HG03196 (cell line): ENCODE measurements at regions not wholly inside any gene's neighbourhood (a gene's known extent, or its start where the extent isn't known, plus 50 kb on each side); places are given as distances from the start of the nearest gene placed in this dataset.
"Not testable (repeated sequence)": the region's sequence is repeated elsewhere in the genome, so short reads cannot be mapped to it uniquely, and the experiment has no call there.

ENCODE experiments used
- ATAC-seq: cut with Tn5 transposase; IDR thresholded peaks from one replicate; pipeline ENCODE4 v1.9.1; 2021; ENCODE audit not compliant: unreplicated experiment

DNA sequence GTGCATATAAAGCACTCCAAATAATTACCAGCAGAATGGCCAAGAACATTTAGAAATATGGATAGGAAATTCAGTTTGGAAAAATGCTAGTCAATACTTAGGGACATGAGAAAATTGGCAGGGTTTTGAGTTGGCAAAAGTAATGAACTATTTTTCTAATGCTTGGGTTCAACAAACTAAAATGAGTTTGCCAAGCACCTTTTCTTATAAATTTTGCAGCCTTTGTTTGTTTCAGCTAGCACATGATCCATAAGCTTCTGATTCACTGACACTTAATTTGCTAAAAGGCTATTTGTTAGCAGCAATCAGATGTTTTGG is 324.8 kb downstream of the QKI start:
- ATAC-seq: no peak

DNA sequence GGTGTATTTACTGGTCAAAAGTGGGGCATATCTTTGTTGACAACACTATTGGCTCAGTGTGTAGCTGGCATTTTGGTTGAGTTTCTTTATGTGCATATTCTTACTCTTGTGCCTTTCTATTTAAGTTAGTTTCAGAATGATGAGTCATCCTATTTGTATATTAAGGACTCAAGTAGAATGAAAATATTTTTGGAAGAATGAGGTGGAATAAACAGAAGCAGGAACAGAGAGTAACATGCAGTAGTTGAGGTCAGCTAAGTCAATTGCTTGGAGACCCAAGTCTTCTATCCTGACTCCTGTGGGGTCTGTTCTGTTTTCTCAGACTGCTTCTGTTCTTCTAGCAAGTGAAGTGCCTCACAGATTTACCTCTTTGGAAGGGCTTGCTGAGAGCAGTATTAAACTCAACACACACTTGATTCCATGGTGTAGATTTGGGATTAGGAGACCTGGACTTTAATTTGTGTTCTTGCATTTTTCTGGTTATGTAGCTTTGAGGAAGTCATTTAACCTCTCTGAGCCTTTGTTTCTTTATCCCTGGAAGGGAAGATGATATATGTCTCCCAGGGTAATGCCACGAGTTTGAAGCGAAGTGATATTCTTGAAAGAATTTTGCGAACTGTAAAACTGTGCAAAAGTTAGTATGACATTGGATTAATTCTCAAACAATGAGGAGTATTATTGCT is 324.3 kb downstream of the QKI start:
- ATAC-seq: no peak

GRCh38 chr6:163738304-163738703 is 323.8 kb downstream of the QKI start:
- no peak for ATAC-seq

DNA sequence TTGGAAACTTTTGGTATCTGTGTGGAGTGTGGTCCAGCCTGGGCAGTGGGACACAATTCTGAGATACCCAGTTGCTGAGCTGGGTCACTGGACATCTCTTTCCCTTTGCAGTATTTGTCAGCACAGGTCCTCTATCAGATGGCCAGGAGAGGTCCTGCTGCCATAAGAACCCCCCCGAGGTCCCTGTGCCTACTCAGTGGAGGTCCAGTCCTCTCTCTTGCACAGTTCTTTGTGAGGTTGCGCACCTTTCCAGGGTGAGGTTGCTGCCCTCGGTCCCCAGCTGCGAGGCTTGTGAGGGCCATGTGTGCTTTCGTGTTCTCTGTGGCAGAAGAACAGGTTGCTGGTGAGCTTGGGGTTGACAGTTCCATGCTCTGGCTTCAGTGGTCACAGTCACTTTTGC is 320.6 kb downstream of the QKI start:
- ATAC-seq: no peak

DNA sequence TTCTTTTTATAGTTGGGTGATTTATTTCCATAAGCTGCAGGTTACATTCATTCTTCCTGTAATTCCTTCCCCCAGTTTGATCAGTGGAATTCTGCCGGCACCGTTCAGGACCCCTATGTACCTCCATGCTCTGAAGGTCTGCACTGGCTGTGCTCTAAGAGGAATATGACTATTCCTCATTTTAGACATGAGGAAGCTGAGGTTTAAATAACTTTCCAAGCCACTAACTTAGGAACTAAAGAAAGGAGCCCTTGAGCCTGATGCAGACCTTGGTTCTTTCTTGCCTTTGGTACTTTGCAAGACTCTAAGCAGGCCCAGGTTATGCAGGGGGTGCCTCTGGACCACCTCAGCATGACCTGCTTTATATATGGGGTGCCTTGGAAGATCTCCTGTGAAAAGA is 318.5 kb downstream of the QKI start:
- ATAC-seq: no peak

DNA sequence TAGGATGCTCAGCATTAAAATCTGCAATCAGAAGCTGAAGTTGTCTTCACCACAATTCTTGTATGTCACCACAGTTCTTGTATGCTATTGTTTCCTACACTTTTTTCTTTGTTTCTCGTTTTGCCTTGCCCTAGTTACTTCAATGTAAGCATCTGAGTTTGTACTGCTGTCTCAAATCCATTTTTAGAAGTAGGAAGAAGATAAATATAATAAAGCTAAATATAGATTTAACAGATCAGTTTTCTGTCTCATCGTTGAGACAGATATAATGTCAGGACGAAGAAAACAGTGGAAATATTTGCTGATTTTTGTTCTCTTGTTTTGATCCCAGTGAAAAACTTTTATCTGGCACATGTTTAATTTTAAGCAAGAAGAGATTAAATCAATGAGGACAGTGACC is 318.0 kb downstream of the QKI start:
- no peak for ATAC-seq

DNA sequence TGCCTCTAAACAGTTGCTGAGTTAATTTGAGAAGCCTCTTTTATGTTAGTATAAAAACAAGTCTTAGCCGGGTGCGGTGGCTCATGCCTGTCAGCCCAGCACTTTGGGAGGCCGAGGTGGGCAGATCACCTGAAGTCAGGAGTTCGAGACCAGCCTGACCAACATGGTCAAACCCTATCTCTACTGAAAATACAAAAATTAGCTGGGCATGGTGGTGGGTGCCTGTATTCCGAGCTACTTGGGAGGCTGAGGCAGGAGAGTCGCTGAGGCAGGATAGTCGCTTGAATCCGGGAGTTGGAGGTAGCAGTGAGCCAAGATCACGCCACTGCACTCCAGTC is 317.5 kb downstream of the QKI start:
- ATAC-seq: not testable (repeated sequence)

GRCh38 chr6:163731215-163732013 is 316.9 kb downstream of the QKI start:
- ATAC-seq: no peak

DNA sequence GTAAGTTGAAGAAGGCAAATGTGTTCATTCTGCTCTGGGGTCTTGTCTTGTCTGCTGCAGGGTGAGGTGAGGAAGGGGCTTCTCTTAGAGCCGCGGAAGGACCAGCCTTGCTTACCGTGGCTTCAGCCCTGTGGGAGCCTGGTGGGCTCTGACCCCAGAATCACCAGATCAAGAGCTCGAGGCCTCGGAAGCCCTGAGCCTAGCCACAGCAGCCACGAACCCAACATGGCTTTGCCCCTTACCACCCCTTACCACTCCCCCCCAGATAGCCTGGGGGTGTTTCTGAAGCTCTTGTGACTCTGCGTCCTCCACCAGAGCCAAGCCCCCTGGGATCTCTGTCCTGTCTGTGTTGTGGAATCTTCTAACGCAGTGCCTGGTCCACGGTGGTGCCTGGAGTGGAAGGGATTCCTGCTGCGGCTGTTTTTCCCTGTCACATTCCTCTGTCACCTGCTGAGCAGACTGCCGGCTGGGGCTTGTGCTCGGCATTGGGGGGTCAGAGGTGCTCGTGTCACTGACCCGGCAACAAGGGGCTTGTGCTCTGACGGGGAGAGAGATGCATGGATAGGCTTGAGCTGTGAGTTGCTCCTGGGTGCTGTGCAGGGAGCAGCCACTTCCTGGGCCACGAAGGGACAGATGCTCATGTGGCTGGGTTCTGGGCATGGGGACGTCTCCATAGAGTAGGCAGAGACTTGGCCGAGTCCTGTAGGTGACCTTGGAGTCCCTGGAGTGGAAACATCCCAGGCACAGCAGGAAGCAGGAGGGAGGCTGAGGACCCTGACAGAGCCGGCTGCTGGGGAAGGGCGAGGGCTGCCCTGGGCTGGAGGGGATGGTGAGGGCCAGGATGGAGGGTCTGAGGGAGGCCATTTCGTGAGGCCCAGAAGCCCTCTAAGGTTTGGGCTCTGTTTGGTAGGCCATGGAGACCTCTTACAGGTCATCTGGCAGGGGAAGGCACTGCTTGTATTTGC is 316.0 kb downstream of the QKI start:
- no peak for ATAC-seq

DNA sequence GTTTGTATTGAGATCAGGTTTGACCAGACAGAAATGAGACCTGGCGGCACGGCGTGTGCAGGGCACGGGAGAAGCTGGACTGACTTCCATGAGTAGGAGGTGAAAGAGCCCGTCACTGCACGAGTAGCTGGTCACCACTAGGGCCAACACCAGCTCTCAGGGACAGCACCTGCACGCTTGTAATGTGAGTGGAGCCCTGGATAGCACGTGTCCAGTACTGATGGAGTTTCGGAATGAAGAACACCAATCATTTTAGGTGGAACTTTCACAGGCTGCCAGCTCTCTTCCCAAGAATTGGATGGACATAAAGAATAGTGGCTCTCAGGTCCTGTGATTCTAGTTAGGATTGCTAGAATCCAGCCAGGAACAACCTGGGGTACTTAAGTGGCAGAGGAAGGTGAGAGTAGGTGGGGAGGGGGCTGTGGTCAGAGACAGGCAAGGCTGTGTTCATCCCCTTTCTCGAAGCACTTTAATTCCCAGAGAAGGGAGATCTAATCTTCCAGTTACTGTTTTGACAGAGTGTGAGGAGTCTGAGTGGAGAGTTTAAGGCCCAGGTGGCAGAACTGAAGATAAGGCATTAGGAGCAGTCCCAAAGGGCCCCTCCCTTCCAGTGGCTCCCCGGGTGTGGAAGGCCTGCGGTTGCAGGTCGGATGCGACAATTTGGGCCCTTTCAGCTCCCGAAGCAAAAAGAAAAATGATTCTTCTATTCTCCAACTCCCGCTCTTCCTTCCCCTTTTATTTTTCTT is 314.8 kb downstream of the QKI start:
- ATAC-seq: no peak

DNA sequence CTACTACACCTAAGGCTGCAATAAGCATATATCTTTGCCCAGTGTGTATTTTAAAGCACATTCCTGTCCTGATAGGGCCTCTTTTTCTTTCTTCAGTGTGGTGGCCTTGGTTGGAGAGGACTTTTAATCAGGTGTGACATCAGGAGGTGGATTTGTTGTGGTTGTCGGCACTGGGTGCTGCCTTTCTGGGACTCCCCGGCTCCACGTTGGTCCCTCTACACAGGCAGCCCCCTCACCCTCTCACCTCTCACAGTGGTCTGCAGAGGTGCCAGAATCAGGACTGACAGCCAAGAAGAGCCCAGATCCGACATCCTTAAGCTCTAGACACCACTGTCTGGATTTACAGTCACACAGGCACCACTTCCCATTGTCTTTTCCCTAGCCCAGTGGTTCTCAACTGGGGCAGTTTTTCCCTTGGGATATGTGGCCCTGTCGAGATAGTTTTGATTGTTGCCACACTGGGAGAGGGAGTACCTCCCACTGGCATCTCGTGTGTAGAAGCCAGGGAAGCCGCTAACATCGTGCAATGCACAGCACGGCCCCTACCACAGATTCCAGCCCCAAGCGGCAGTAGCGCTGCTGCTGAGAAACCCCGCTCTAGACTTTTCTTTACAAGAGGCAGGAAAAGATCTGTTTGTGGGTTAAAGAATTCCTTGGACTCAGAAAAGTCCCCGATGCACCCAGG is 314.1 kb downstream of the QKI start:
- no peak for ATAC-seq

GRCh38 chr6:163726037-163726695 is 311.6 kb downstream of the QKI start:
- ATAC-seq: no peak

DNA sequence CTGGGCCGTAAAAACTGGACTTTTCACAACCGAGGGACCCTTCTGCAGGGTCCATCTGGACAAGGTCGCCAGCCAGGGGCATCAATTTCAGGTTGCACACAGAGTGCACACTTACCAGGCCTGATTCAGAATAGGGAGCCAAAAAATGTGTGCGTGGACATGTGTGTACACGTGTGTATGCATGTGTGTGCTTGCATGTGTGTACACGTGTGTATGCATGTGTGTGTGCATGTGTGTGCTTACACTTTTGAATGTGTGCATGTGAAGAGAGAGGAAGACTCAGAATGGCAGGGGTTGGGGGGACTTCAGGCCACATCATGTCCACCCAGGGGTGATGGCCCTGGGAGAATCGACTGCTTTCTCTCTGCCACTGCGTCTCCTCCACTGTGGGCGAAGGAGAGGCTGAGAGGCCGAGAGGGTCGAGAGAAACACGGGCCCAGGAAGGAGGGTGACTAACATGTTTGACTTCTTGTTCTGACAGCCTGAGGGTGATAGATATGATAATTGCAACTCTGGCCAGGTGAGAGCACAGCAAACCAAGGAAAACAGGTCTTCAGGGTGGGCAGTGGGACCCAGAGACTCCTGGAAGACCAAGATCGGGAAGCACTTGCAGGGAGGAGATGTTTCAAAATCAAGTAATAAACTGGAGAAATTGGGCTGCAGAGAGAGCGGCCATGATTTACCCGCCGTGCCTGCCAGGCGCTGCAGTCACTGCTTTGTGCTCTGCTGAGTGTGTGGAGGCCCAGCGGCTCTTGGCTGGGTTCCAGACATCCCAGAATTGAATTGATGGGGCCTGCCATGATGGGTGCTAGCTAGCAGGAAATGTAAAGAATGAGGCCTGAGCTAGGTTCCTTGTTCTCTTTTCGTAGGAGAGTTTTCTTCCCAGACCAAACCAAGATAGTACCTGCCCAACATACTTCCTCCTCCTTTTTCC is 310.8 kb downstream of the QKI start:
- ATAC-seq: no peak

GRCh38 chr6:163724196-163724595 is 309.7 kb downstream of the QKI start:
- ATAC-seq: no peak

DNA sequence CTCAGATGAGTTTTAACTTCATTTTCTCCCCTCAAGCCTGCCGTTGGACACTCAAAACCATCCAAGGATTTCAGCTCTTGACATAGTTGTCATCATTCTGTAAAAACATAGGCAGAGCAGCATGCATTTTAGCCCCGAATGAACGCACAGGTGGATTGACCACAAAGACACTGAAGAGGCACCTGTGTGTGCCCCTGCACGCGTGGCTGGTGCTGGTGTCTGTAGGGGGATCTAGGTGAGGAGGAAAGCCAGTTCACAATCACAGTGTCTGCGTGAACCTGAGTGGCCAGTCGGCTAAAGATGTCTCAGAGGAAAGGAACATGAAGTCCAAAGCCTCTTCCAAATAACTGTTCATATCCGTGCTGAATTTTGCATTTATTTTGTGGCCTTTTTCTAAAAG is 309.2 kb downstream of the QKI start:
- ATAC-seq: no peak

DNA sequence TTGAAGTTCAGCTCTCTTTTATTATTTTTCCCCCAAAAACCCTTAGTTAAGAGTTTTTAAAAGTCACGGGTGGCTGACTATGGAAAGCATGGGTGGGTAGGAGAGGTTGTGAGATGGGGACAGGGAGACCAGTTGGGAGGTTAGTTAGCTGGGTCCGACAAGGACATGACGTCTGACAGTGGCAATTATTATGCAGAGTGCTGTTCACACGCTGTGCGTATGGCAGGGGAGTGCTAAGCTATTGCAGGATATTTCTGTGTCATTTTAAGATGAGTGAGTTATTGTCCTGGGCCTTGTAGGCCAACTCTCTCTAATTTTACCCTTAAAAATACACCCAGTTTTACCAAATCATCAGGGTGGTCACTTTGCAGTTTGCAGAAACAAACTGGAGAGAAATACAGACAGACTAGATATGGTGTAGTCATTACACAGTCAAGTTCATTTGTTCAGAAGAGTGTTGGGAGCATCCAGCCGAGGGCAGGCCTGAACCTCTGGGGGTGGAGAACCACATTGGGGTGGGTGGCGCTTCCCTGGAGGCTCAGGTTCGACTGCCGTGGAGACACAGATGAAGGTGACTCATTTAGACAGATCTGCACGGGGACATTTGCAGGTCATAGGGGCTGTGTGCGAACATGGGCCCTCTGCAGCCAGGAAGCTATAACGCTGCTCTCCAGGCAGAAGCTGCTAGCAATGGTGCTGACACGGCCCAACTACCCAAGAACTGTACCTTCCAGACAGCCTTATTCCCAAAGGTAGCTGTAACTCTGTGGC is 307.6 kb downstream of the QKI start:
- ATAC-seq: no peak

GRCh38 chr6:163721435-163721834 is 306.9 kb downstream of the QKI start:
- ATAC-seq: no peak
